ENCODE measurements at regions not wholly inside any gene's neighbourhood (a gene's known extent, or its start where the extent isn't known, plus 50 kb on each side); places are given as distances from the start of the nearest gene placed in this dataset.
A peak's percentile ranks its signal among the peaks of the same experiment; 100 is the strongest.
"Not testable (repeated sequence)": the region's sequence is repeated elsewhere in the genome, so short reads cannot be mapped to it uniquely, and the experiment has no call there.

GRCh38 chr13:83722443-83722842 is 159.8 kb downstream of the SLITRK1 start:
- DNase-seq: no peak

DNA sequence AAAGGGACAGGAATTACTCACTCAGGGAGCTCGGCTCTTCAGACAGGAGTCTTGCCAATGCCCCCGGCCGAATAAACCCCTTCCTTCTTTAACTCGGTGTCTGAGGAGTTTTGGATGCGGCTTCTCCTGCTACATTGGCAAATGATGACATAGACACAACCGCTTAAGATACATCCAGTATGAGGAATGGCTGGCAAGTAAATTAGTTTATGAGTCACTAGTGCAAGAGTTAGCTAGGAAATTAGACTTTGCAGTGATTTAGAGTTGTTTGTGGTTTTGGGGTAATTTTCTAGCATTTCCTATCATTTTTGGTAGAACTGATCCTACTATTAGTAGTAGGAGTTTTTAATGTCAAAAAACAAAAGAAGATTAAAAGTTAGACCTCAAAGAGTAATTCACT is 166.2 kb downstream of the SLITRK1 start:
- DNase-seq: no peak

DNA sequence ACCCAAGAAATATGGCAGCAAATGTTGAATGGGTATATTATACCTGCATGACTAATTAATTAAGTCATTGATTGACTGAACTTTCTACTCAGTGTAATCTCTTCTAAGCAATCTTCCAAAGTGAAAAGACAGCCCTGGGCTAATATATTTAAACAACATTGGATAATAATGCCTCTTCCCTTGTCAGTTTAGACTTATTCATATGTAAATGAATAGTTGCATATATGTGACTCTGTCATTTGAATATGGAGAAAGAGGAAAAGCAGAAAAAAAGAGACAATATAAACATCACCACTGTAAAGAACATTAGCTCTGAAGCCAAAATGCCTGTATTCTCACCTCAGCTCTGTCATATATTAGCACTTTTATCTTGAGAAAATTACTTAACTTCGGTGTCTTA is 168.0 kb downstream of the SLITRK1 start:
- no peak for DNase-seq

- no peak for DNase-seq
These were observed 172.2 kb downstream of the SLITRK1 start for GRCh38 chr13:83710133-83710515.

- DNase-seq: no peak
These were observed 172.7 kb downstream of the SLITRK1 start for GRCh38 chr13:83709426-83710132.

DNA sequence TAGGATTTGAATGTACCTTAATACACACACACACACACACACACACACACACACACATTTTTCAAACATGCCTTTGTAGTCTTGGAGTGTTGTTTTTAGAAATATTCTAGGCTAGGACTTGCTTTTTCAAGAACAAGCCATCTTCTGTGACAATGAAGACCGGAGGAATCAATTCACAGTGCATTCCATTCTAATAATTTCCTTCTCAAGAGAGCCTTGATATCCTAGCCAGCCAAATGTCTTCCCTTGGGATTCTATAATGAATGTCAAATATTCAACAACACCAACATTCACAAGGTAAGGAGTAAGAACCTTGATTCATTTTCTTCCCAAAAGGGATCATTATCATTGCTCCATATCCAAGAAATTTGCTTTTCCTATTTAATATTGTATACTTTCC is 180.3 kb downstream of the SLITRK1 start:
- DNase-seq: no peak

GRCh38 chr13:83692800-83693199 is 189.5 kb downstream of the SLITRK1 start:
- no peak for DNase-seq

- no peak for DNase-seq
These were observed 190.3 kb downstream of the SLITRK1 start for GRCh38 chr13:83691966-83692365.

- no peak for DNase-seq
These were observed 200.7 kb downstream of the SLITRK1 start for GRCh38 chr13:83681547-83681946.

GRCh38 chr13:83677985-83678384 is 204.3 kb downstream of the SLITRK1 start:
- DNase-seq: no peak

DNA sequence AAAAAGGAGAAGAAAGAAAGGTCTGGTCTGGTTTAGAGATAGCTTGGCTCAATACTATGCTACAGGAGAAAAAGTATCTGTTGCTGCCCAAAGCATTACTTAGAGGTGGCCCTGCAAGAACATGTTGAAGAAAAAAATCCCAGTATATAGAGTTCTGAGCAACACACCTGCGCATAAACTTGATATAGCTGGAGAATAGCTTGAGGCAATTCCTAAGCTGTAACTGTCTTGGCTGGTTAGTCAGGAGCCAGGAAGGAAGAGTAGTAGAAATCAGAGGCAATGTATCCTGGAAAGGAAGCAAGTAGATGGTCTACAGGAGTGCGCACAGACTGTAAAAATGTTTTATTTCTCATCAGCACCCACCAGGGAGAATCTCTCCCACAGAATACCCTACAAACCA is 209.7 kb downstream of the SLITRK1 start:
- DNase-seq: no peak

GRCh38 chr13:83667606-83668005 is 214.7 kb downstream of the SLITRK1 start:
- DNase-seq: no peak

DNA sequence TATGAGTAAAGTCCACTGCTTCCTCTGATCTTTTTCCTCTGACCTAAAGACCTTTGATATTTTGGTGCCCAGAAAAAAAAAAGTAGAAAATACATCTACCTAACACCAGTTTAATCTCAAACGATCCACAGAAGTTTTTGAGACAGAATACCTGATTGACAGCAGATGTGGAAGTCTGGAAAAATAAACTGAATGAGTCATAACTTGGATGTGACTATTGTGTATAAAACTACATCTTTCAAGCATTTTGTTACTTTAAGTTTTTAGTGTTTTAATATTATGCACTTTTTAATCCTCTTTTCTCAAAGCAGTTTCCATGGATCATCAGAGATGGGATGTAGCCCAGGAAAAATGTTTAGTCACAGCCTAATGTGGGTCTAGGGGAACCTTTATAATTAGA is 216.1 kb downstream of the SLITRK1 start:
- peak; percentile 44 for DNase-seq

DNA sequence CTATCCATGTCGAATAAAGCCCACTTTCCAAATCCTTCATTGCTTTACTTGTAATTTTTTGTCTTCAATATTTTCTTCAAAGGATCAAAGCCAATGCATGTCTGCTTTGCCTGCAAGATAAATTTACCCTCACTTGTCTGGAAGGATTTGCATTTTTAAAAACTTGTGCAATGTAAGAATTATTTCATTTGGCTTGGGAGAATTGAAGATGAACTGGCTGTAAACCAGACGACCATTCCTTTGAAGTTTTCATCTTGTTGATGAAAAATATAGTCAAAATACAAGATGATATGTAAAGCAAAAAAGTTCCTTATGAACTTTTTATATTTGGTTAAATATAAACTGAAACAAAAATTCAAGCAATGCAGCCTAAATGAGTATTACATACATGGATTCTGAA is 225.0 kb downstream of the SLITRK1 start:
- DNase-seq: no peak

- not testable (repeated sequence) for DNase-seq
These were observed 239.7 kb downstream of the SLITRK1 start for GRCh38 chr13:83642617-83643016.

- DNase-seq: no peak
These were observed 247.7 kb downstream of the SLITRK1 start for GRCh38 chr13:83634601-83635000.

DNA sequence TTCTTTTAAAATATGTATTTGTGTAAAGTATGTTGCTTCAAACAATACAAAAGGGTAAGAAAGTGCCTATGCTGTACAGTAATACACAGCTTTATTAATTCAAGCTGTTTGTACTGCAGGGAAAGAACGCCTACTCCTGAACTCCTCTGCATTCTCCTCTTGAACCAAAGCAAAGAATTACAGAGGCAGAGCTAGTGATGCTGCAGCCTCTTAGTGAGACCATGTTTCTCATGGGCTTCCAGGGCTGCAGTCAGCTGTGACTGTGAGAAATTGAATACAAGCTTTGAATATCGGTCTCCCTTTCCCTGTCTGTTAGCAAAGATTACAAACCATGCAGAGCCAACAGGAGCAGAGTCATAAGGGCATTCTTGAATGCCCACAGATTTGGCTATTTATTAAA is 248.5 kb downstream of the SLITRK1 start:
- no peak for DNase-seq

- no peak for DNase-seq
These were observed 259.9 kb downstream of the SLITRK1 start for GRCh38 chr13:83622422-83622784.

GRCh38 chr13:83621765-83622421 is 260.4 kb downstream of the SLITRK1 start:
- no peak for DNase-seq

- no peak for DNase-seq
These were observed 261.6 kb downstream of the SLITRK1 start for GRCh38 chr13:83620530-83621220.

DNA sequence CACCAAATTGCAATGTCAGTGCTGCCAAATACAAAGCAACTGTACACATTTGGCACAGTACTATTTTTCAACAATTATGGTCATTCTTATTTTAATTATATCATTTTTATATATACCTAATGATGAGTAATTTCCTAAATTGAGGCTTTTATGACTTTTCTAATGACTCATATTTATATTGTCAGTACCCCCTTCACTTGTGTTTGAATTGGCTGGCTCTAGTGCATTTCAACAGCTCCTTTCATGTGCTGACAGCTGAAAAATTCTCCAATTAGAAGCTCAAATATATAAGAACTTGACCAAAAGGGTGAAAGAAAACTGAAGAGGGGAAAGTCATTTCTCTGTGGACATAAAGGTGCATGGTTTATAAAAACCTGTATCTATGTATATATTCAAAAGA is 263.3 kb downstream of the SLITRK1 start:
- no peak for DNase-seq

DNA sequence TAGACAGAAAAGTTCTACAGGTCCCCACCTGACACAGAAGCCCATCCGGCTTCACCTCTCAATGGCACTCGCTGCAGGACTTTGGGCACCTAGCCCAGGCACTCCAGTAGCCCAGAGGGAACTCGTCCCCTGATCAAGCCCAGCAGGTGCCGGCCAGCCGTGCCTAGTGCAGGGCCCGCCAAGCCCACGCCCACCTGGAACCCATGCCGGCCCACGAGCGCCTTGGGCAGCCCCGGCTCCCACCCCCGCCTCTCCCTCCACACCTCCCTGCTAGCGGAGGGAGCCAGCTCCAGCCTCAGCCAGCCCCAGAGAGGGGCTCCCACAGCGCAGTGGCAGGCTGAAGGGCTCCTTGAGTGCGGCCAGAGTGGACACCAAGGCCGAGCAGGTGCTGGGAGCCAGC is 268.8 kb downstream of the SLITRK1 start:
- DNase-seq: no peak

DNA sequence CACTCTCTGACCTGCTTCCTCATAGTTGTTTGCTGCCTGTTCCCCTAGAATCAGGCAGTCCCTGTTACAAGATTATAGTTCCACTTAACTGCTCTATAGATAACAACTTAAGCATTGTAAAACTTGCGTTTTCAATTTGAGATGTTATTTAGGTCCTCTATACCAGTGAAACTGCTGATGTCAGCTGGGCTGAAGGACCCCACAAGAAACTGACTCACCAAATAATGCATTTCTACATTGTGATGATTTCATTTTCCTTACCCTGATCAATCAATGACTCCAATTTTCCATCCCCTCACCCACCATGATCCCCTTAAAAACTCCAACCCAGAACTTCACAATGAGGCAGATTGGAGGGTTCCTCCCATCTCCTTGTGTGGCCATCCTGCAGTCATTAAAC is 280.7 kb downstream of the SLITRK1 start:
- no peak for DNase-seq

DNA sequence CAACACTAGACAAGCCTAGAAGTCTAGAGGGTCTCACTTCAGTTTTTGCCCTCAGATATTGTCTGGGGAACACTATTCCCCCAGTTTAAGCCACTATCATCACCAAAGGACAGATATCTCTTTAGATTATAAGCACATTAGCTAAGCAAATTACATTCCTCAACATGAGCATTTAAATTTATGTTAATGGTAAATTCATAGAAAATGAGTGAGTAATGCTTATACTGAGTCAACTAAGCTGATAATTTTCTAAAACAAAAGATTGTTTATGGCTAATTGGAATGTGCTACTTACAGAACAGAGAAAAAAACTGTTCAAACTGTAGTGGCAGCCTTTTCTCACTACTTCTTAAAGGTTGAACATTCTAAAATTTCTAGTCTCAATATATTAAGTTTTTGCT is 290.2 kb downstream of the SLITRK1 start:
- no peak for DNase-seq
